Dermis blood vessel endothelial cell (primary cell): ENCODE measurements at regions not wholly inside any gene's neighbourhood (a gene's known extent, or its start where the extent isn't known, plus 50 kb on each side); places are given as distances from the start of the nearest gene placed in this dataset.
"Not testable (repeated sequence)": the region's sequence is repeated elsewhere in the genome, so short reads cannot be mapped to it uniquely, and the experiment has no call there.

Experiments
- DNase-seq: peaks from one replicate; pipeline ENCODE4 v3.0.0; 2010

DNA sequence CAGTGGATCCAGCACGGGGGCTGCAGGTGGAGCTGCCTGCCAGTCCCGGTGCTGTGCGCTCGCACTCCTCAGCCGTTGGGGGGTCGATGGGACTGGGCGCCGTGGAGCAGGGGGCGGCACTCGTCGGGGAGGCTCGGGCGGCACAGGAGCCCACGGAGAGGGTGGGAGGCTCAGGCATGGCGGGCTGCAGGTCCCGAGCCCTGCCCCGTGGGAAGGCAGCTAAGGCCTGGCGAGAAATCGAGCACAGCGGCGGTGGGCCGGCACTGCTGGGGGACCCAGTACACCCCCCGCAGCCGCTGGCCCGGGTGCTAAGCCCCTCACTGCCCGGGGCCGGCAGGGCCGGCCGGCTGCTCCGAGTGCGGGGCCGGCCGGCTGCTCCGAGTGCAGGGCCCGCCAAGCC, 52.3 kb upstream of the MARK1 start:
- not testable (repeated sequence) for DNase-seq

DNA sequence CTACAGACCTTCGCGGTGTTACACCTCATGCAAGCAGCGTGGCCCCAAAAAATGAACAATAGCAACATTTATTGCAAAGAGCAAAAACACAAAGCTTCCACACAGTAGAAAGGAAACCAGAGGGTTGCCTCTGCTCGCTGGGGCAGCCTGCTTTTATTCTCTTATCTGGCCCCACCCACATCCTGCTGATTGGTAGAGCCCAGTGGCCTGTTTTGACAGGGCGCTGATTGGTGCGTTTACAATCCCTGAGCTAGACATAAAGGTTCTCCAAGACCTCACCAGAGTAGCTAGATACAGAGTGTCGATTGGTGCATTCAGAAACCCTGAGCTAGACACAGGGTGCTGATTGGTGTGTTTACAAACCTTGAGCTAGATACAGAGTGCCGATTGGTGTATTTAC, 52.8 kb upstream of the MARK1 start:
- DNase-seq, result not testable (repeated sequence)

- DNase-seq, result no peak
Observed at GRCh38 chr1:220473440-220473839, 54.5 kb upstream of the MARK1 start.

DNA sequence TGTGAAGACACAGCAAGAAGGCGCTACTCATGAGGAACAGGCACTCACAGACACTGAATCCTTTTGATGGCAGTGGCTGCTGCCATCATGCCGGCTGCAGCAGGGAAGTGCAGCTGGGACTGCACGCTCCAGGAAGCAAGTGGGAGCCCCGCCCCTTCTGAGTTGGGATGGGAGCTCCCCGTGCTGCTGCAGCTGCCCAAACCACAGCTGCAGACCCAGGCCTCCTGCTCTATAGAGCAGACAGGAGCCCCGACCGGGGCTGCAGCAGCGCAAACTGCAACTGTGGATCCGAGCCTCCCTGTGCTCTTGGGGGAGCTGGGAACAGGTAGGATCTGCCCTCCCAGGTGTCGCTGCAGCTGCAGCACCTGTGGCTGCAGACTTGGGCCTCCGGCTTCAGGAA, 65.2 kb upstream of the MARK1 start:
- DNase-seq, result no peak

GRCh38 chr1:220458936-220459335, 69.0 kb upstream of the MARK1 start:
- DNase-seq, result no peak

DNA sequence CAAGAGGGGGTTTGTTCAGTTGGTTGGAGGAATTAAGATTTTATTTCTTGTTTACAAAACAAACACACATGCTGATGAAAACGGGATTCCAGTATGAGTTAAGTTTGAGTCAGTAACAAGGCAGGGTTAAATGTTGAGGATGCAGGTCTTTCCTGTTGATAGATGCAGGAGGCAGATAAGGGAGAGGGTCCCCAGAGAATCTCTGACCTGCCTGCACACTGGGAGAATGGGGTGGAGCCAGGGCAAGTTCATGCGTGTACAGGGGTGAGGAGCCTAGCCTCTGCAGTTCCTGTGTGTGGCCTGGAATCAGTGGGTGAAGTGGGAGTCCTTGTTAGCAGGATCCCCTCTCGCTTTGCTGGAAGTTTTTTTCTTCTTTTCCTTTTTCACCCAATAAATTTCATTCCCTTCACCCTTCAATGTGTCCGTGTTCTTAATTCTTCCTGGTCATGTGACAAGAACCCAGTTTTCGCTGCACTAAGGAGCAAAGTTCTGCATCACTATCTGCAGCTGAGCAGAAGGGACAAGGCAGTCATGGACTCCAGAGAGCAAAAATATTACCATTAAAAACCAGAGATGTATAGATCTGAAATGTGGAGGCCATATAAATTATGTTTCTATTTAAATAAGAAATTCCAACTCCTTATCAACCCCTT, 69.9 kb upstream of the MARK1 start:
- no peak for DNase-seq

DNA sequence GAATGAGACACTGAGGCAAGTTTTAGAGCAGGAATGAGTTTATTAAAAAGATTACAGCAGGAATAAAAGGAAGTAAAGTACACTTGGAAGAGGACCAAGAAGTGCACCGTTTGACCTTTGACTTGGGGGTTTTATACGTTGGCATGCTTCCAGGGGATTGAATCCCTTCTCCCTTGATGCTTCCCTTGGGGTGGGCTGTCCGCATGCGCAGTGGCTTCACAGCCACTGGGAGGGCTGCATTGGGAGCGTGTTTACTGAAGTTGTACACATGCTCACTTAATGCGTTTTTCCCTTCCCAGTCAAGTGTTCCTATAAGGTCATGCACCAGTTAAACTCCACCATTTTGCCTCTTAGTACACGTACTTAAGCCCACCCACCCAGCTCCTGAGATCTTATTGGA, 72.4 kb upstream of the MARK1 start:
- no peak for DNase-seq

GRCh38 chr1:220454155-220454777, 73.7 kb upstream of the MARK1 start:
- DNase-seq, result no peak

DNA sequence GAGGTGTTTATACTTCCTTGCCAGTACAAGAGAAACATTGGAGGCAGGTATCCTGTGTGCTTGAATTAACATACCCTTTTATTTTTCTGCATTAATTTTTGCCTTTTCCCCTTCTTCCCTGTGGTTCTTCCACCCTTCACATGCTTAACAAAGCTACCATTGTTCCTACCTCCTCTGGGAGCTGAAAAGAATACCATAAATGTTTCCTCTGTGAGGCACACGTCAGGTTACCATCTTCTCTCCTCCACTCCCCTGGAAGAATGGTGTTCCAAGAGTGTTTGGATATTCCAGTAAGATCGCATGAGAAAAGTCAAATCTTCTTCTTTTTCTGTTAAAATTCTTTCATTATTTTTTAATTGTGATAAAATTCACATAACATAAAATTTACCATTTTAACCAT, 74.6 kb upstream of the MARK1 start:
- DNase-seq, result no peak

GRCh38 chr1:220451532-220451931, 76.4 kb upstream of the MARK1 start:
- no peak for DNase-seq

DNA sequence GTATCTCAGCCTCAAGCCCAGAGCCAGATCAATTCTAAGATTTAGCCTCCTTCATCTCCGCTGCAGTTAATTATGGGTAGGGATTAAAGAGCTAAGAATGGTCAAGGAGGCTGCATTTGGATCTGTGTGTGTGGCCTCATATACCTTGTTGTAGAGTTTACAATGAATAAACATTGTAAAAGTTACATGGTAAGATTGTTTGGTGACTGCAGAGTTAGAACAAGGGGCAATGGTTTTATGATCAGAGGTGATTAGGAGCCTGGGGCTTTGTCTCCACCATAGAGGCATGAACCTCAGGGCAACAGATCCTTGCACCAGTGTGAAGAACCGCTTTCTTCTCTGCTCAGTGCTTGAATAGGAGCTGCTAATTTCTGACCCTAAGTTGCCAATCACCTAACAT, 77.0 kb upstream of the MARK1 start:
- no peak for DNase-seq

GRCh38 chr1:220448217-220448616, 79.7 kb upstream of the MARK1 start:
- no peak for DNase-seq

DNA sequence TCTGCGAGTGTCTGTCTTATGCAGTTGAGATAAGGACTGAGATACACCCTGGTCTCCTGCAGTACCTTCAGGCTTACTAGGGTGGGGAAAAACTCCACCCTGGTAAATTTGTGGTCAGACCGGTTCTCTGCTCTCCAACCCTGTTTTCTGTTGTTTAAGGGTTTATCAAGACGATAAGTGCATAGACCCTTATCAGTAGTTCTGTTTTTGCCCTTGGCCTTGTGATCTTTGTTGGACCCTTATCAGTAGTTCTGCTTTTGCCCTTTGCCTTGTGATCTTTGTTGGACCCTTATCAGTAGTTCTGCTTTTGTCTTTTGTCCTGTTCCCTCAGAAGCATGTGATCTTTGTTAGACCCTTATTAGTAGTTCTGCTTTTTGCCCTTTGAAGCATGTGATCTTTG, 83.3 kb upstream of the MARK1 start:
- not testable (repeated sequence) for DNase-seq

GRCh38 chr1:220441211-220441610, 86.7 kb upstream of the MARK1 start:
- no peak for DNase-seq

DNA sequence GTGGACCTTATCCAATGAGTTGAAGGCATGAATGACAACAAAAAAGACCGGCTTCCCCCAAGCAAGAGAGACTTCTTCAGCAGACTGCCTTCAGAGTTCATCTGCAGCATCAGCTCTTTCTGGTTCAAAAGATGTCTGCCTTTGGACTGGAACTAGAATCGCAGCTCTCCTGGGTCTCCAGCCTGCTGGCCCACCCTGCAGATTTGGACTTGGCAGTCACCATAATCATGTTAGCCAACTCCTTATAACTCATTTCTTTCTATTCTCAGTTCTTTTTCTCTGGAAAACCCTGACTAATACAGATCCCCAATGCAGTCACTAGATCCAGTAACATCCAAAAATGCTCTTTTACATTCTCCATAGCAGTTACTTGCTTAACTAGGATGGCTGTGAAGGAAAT, 89.2 kb upstream of the MARK1 start:
- no peak for DNase-seq

GRCh38 chr1:220432408-220432807, 95.5 kb upstream of the MARK1 start:
- DNase-seq, result no peak

DNA sequence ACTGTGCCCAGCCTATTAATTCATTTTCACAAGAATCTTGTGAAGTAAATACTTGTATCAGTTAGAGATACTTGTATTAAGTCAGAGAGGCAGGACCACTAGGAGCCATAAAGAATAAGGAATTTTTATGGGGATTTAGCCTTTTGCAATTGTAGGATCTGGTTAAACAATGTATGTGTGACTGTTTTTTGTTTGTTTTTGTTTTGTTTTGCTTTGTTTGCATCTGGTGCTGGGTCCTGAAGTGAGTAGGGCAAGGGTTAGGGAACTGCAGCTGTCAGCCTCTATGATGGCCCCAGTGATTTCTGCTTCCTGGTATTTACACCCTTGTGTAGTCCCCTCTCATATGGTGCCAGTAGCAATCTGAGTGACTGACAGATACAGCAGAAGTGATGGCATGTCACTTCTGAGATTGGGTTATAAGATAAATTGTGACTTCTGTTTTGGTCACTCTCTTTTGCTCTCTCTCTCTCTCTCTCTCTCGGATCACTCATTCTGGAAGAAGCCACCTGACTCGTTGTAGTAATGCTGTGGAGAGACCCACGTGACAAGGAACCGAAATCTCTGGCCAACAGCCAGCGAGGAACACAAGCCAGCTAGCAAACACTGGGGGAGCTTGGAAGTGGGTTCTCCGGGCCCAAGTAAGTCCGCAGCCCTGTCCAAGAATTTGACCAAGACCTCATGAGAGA, 96.2 kb upstream of the MARK1 start:
- no peak for DNase-seq

GRCh38 chr1:220430586-220430985, 97.3 kb upstream of the MARK1 start:
- no peak for DNase-seq

DNA sequence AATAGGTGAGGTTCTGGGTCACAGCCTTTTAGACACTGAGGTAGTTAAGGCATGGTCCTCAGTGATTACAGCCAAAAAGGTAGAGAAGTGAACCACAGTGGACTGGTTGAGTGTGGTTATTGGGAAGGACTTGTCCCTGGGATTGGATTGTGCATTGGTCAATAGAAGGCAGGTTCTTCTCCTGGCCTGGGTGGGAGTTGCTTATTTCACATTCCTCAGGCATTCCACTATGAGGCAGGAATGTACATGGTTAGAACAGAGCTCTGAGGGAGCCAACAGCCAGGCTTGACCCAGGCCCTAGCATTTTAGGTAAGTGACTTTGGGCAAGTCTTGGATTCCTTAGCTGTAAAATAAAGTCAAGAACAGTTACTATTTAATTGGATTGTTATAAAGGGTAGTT, 97.9 kb upstream of the MARK1 start:
- no peak for DNase-seq

GRCh38 chr1:220426989-220427388, 100.9 kb upstream of the MARK1 start:
- DNase-seq, result no peak

- DNase-seq, result no peak
Observed at GRCh38 chr1:220425852-220426251, 102.1 kb upstream of the MARK1 start.

DNA sequence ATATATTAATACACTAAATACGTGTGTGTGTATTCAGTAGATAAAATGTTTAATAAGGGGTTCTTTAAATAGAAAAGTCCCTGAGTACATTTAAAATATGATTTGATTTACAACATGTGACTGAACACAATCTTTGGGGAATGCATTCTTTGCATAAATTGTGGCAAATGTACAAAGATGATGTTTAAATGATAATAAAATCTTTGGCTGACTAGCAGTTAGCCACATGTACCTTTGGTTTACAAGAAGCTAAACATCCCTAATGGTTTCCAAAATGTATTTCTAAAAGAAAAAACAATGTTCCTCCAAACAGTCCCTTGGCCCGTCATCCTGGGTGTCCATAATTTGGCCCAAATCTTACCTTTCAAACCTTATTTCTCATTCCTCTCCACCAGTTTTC, 106.4 kb upstream of the MARK1 start:
- no peak for DNase-seq

GRCh38 chr1:220420726-220421125, 107.2 kb upstream of the MARK1 start:
- DNase-seq, result no peak

- not testable (repeated sequence) for DNase-seq
Observed at GRCh38 chr1:220412382-220412781, 115.6 kb upstream of the MARK1 start.
